ENCODE measurements at regions not wholly inside any gene's neighbourhood (a gene's known extent, or its start where the extent isn't known, plus 50 kb on each side); places are given as distances from the start of the nearest gene placed in this dataset.

DNA sequence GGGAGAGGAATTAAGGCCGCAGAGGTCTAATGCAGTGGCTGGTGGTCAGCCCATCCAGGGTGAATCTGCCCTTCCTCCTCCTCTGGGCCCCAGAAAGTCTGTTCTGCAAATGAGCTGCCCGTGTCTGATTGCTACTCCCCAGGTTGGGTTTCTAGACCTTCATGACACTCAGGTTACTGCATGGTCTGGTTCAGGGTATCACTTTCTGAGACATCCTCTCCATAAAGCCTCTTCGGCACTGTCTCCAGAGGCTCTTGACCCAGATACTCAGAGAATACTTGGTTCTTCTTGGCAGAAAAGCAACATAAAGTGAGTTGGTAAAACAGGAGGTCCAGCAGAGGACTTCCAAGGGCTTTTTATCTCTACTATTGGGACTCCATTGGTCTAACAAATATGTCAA, 62.5 kb upstream of the GDNF start:
- TF ChIP-seq, protein P1, sequence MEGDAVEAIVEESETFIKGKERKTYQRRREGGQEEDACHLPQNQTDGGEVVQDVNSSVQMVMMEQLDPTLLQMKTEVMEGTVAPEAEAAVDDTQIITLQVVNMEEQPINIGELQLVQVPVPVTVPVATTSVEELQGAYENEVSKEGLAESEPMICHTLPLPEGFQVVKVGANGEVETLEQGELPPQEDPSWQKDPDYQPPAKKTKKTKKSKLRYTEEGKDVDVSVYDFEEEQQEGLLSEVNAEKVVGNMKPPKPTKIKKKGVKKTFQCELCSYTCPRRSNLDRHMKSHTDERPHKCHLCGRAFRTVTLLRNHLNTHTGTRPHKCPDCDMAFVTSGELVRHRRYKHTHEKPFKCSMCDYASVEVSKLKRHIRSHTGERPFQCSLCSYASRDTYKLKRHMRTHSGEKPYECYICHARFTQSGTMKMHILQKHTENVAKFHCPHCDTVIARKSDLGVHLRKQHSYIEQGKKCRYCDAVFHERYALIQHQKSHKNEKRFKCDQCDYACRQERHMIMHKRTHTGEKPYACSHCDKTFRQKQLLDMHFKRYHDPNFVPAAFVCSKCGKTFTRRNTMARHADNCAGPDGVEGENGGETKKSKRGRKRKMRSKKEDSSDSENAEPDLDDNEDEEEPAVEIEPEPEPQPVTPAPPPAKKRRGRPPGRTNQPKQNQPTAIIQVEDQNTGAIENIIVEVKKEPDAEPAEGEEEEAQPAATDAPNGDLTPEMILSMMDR (conservative IDR thresholded peaks at IDR 0.05; ENCODE audit: low read length): no peak
- TF ChIP-seq EZH2phosphoT487 (IDR thresholded peaks at IDR 0.05; ENCODE audit: borderline replicate concordance, low read depth, low read length): no peak

Measured in OCI-LY7 (cell line).